ENCODE measurements at regions not wholly inside any gene's neighbourhood (a gene's known extent, or its start where the extent isn't known, plus 50 kb on each side); places are given as distances from the start of the nearest gene placed in this dataset.

DNA sequence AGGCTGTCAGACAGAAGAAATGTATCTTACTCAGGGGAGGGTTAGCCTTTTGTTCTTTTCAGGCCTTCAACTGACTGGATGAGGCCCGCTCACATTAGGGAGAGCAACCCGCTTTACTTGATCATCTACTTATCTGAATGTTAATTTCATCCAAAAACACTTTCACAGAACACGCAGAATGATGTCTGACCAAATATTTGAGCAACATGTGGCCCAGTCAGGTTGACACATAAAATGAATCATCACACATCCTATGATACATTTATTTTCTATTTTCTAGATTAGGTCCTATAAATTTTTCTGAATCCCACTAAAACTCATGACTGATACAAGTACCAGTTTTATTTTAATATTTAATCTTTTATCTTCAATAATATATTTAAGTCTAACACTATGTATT, 260.3 kb downstream of the IL15 start:
- H3K4me2 ChIP-seq (ENCODE audit: low read length), result no peak overlapping the region
- no peaks in the 10 kb centered on the region for H4K20me1 ChIP-seq (ENCODE audit: insufficient read depth)
- ChIA-PET CTCF (no interaction called here), RAD21 (ENCODE audit: low non-redundant PET in 1 of 2, low total read pairs in 2 of 2, uncharacterized antibody in 2 of 2, unreplicated experiment in 2 of 2) (no interaction called here), POLR2A (no interaction called here)
- no peak overlapping the region for H3K9ac ChIP-seq (ENCODE audit: low read length)
- no peak overlapping the region for H2AFZ ChIP-seq (ENCODE audit: low read depth, low read length, poor library complexity, severe bottlenecking)
- H3K9me3 ChIP-seq (ENCODE audit: control insufficient read depth in 1 of 2, insufficient read depth in 1 of 2, low read depth in 1 of 2, low read length in 2 of 2), result no peaks in the 10 kb centered on the region
- no peaks in the 10 kb centered on the region for H3K79me2 ChIP-seq (ENCODE audit: insufficient read depth, low read length)
- no peak for DNase-seq (ENCODE audit: low read depth, low spot score)
- no peaks in the 10 kb centered on the region for H3K9me2 ChIP-seq (ENCODE audit: insufficient read depth)
- H3K4me1 ChIP-seq (ENCODE audit: control insufficient read depth in 1 of 2, insufficient read depth in 2 of 2, low read length in 2 of 2), result no peaks in the 10 kb centered on the region
- no peak overlapping the region for H3K27ac ChIP-seq (ENCODE audit: low read depth, low read length)
- no peaks in the 10 kb centered on the region for H3K27me3 ChIP-seq (ENCODE audit: insufficient read depth, low read length)
- no peak overlapping the region for H3K4me3 ChIP-seq (replicated peaks in 1 of 2; ENCODE audit: low read depth in 1 of 2, low read length in 2 of 2)
- intact Hi-C loops (cut with micrococcal nuclease), result no loop called here
- ATAC-seq, result no peak
- no TSS peak for BruUV-seq (replicated peaks)
- H3K36me3 ChIP-seq (ENCODE audit: control insufficient read depth in 1 of 2, insufficient read depth in 2 of 2, low read length in 2 of 2), result no peaks in the 10 kb centered on the region
- TF ChIP-seq, protein P1, sequence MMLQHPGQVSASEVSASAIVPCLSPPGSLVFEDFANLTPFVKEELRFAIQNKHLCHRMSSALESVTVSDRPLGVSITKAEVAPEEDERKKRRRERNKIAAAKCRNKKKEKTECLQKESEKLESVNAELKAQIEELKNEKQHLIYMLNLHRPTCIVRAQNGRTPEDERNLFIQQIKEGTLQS (IDR thresholded peaks at IDR 0.05), result no peak
- no peak for TF ChIP-seq JUND (IDR thresholded peaks at IDR 0.05)
- TF ChIP-seq ZNF274 (IDR thresholded peaks at IDR 0.05; ENCODE audit: low read depth, low read length), result no peak
- TF ChIP-seq POLR2A (IDR thresholded peaks at IDR 0.05; ENCODE audit: borderline replicate concordance, extremely low read depth, insufficient read depth, insufficient read length), result no peak

GRCh38 chr4:141898346-141898745, 262.0 kb downstream of the IL15 start:
- CTCF ChIA-PET, result no interaction called here

More at GRCh38 chr4:141898346-141898745, 262.0 kb downstream of the IL15 start:
- H3K4me3 ChIP-seq (replicated peaks in 1 of 2; ENCODE audit: low read depth in 1 of 2, low read length in 2 of 2), result no peak overlapping the region
- no peak overlapping the region for H3K4me2 ChIP-seq (ENCODE audit: low read length)
- no peaks in the 10 kb centered on the region for H3K27me3 ChIP-seq (ENCODE audit: insufficient read depth, low read length)
- ChIA-PET POLR2A (no interaction called here), RAD21 (ENCODE audit: low non-redundant PET in 1 of 2, low total read pairs in 2 of 2, uncharacterized antibody in 2 of 2, unreplicated experiment in 2 of 2) (no interaction called here)
- H3K27ac ChIP-seq (ENCODE audit: low read depth, low read length), result no peak overlapping the region
- intact Hi-C loops (cut with micrococcal nuclease), result no loop called here
- no peaks in the 10 kb centered on the region for H3K9me2 ChIP-seq (ENCODE audit: insufficient read depth)
- no peak overlapping the region for H2AFZ ChIP-seq (ENCODE audit: low read depth, low read length, poor library complexity, severe bottlenecking)
- no peak for DNase-seq (ENCODE audit: low read depth, low spot score)
- BruUV-seq (replicated peaks), result no TSS peak
- ATAC-seq, result no peak
- H3K9me3 ChIP-seq (ENCODE audit: control insufficient read depth in 1 of 2, insufficient read depth in 1 of 2, low read depth in 1 of 2, low read length in 2 of 2), result no peaks in the 10 kb centered on the region
- H3K9ac ChIP-seq (ENCODE audit: low read length), result no peak overlapping the region
- H3K79me2 ChIP-seq (ENCODE audit: insufficient read depth, low read length), result no peaks in the 10 kb centered on the region
- TF ChIP-seq, protein P1 (IDR thresholded peaks at IDR 0.05), result no peak
- TF ChIP-seq YY1 (IDR thresholded peaks at IDR 0.05; ENCODE audit: extremely low read depth, insufficient replicate concordance, low read depth, low read length) (no peak), CEBPB (IDR thresholded peaks at IDR 0.05; ENCODE audit: low read depth) (no peak), TCF7L2 (IDR thresholded peaks at IDR 0.05; ENCODE audit: borderline replicate concordance, extremely low read depth, insufficient read depth, insufficient read length) (no peak), JUND (IDR thresholded peaks at IDR 0.05) (no peak), EZH2phosphoT487 (IDR thresholded peaks at IDR 0.05; ENCODE audit: borderline replicate concordance) (no peak), EGR1 (IDR thresholded peaks at IDR 0.05; ENCODE audit: low read depth) (no peak), EZH2 (IDR thresholded peaks at IDR 0.05) (no peak), CBX3 (IDR thresholded peaks at IDR 0.05; ENCODE audit: low read depth) (no peak), SIN3A (IDR thresholded peaks at IDR 0.05; ENCODE audit: low read depth) (no peak), ELF1 (IDR thresholded peaks at IDR 0.05; ENCODE audit: borderline replicate concordance, low read depth) (no peak), POLR2AphosphoS5 (IDR thresholded peaks at IDR 0.05; ENCODE audit: low read depth, low read length) (no peak), ZNF274 (IDR thresholded peaks at IDR 0.05; ENCODE audit: low read depth, low read length) (no peak), RAD21 (IDR thresholded peaks at IDR 0.05; ENCODE audit: low read depth) (no peak)
- H3K36me3 ChIP-seq (ENCODE audit: control insufficient read depth in 1 of 2, insufficient read depth in 2 of 2, low read length in 2 of 2), result no peaks in the 10 kb centered on the region
- no peaks in the 10 kb centered on the region for H4K20me1 ChIP-seq (ENCODE audit: insufficient read depth)
- H3K4me1 ChIP-seq (ENCODE audit: control insufficient read depth in 1 of 2, insufficient read depth in 2 of 2, low read length in 2 of 2), result no peaks in the 10 kb centered on the region
